Ectodermal cell (in vitro differentiated cells): ENCODE measurements at regions not wholly inside any gene's neighbourhood (a gene's known extent, or its start where the extent isn't known, plus 50 kb on each side); places are given as distances from the start of the nearest gene placed in this dataset.

Source experiments
- H3K27ac ChIP-seq: 2 replicates; pipeline ENCODE4 v1.7.0; 2013; ENCODE audit warnings: mild to moderate bottlenecking, low read depth, low read length; ENCODE audit not compliant: insufficient read depth, poor library complexity, severe bottlenecking
- H3K27me3 ChIP-seq: 2 replicates; pipeline ENCODE4 v1.7.0; 2013; ENCODE audit warnings: mild to moderate bottlenecking, low read length; ENCODE audit not compliant: insufficient read depth, control insufficient read depth, poor library complexity, severe bottlenecking
- H3K36me3 ChIP-seq: one replicate; pipeline ENCODE4 v1.7.0; 2013; ENCODE audit warnings: low read length; ENCODE audit not compliant: control insufficient read depth, insufficient read depth
- H3K4me1 ChIP-seq: one replicate; pipeline ENCODE4 v1.7.0; 2013; ENCODE audit warnings: low read length; ENCODE audit not compliant: control insufficient read depth, insufficient read depth
- H3K4me3 ChIP-seq: 2 replicates; pipeline ENCODE4 v1.7.0; 2013; ENCODE audit warnings: low read depth, low read length, control low read depth; ENCODE audit not compliant: insufficient read depth
- H3K9me3 ChIP-seq: 2 replicates; pipeline ENCODE4 v1.7.0; 2013; ENCODE audit warnings: mild to moderate bottlenecking, low read length, moderate library complexity; ENCODE audit not compliant: control insufficient read depth
- WGBS, 2 experiments: methylation state at CpG; one replicate each; pipeline ENCODE4 v1.1.7; 2013; ENCODE audit warnings: missing lambda C conversion rate in 2 of 2; 5-methylcytosine and 5-hydroxymethylcytosine counted together

DNA sequence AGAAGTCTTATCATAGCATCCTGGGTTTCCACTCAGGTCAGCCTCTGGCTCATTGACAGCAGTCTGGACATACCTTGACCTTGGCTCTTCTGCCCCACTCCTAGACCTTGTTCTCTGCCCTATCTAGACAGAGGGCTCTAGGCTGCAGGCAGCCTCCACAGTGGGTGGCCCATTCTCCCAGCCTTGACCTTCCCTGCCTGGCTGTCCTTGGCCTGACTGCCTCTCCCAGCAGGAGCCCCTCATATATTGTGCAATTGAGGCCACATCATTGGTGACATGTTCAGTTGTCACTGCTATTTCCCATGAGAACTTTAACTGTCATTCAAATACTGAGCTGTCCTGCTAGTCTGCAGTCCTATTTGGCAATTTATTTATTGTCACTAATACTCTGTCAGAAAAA lies 503.4 kb downstream of the PLXNA4 start:
- Histone ChIP-seq H3K27ac (no peak overlapping the region), H3K9me3 (no peaks in the 10 kb centered on the region), H3K27me3 (no peaks in the 10 kb centered on the region), H3K4me1 (peaks cover 6% of the 10 kb centered on the region), H3K36me3 (no peaks in the 10 kb centered on the region), H3K4me3 (no peak overlapping the region)

DNA sequence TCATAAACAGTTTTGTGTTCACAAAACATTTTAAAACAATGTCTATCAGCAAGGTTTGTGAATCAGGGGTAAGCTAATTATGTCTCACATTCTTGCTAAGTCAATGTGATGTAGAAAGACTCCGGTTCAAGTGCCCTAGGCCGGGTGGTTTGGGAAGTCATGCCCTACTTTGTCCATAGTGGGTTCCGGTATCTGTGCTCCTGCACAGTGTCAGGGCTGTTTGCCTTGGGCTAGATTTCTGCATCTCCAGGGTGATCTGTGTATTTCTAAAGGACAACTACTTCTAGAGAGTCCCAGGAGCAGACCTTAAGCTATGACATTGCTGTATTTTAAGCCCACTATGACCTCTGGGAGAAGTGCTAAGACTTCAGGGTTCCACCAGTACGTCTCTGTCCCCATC lies 504.1 kb downstream of the PLXNA4 start:
- H3K4me3 ChIP-seq = no peak overlapping the region
- peaks cover 8% of the 10 kb centered on the region for H3K4me1 ChIP-seq
- H3K27me3 ChIP-seq = no peaks in the 10 kb centered on the region
- WGBS, 2 experiments = 93 to 96% methylated on average over 4 of the region's 4 CpGs
- no peaks in the 10 kb centered on the region for H3K36me3 ChIP-seq
- no peak overlapping the region for H3K27ac ChIP-seq
- no peaks in the 10 kb centered on the region for H3K9me3 ChIP-seq

DNA sequence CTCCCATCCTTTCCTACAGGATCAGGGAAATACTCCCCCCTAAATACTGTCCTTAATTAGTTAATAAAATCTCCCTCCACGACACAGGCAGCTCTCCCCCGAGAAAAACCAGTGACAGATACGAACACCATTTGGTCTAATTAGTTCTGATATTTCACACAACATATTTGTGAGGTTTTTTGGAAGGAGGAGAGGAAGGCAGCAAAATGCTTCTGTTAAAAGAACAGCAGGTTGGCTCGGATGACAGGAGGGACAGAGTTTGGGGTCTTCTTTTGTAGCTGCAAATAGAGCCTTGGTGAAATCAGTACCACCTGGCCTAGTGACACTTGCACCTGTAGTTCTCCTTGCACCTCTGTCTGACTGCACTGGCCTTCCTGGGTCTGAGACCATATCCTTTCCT lies 507.0 kb downstream of the PLXNA4 start:
- Histone ChIP-seq H3K9me3 (no peaks in the 10 kb centered on the region), H3K4me1 (peaks cover 17% of the 10 kb centered on the region), H3K36me3 (no peaks in the 10 kb centered on the region), H3K27ac (no peak overlapping the region), H3K4me3 (no peak overlapping the region), H3K27me3 (no peaks in the 10 kb centered on the region)
- 82 to 84% methylated on average over 4 of the region's 4 CpGs for WGBS, 2 experiments

DNA sequence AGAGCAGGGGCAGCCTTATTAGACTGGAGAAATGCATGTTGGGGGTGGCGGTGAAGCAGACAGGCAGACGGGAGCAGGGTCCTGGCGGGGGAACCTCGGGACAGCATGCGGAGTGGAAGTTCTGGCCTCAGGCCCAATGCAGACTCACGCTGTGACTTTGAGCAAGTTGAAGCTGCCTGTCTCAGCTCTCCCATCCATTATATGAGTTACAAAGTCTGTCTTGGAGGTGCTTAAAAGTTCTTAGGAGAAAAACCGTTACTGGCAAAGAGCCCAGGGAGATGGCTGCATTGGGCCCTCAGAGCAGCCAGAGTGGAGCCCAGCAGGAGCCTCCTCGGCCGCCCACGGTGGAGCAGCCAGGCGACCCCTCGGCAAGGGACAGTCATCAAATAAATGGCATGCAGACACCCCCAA lies 509.5 kb downstream of the PLXNA4 start:
- H3K4me1 ChIP-seq = peaks cover 17% of the 10 kb centered on the region
- no peak overlapping the region for H3K4me3 ChIP-seq
- H3K36me3 ChIP-seq = no peaks in the 10 kb centered on the region
- H3K9me3 ChIP-seq = no peaks in the 10 kb centered on the region
- WGBS, 2 experiments = 62 to 65% methylated on average over 12 of the region's 12 CpGs
- H3K27me3 ChIP-seq = no peaks in the 10 kb centered on the region
- no peak overlapping the region for H3K27ac ChIP-seq

DNA sequence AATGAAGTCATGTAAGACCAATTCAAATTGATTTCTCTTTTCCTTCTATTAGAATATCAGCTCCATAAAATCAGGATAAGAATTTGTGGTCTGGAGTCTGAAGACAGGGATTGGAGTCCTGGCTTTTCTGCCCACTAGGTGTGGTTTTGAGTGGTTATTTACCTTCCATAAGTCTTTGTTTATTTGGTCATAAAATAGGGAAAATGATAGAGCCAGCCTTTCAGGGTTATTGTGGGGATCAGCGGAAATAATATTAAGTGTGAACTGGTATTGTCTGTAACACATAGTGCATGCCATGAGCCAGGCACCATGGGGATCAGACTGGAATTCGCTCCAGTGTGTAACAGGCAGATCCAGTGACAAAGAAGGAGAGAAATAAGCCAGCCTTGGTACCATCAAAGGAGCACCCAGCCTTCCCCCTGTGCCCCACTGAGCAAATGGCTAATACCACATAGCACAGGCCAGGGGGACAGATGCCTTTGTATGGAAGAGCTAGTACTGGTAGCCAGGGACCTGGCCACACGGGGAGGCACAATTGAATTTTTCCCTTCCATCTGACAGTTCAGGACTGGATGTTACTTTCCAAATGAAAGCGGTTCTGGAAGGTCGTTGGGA lies 509.7 kb upstream of the PODXL start:
- WGBS, 2 experiments = 74 to 86% methylated on average over 5 of the region's 5 CpGs
- peaks cover 17% of the 10 kb centered on the region for H3K4me1 ChIP-seq
- no peaks in the 10 kb centered on the region for H3K27me3 ChIP-seq
- H3K4me3 ChIP-seq = no peak overlapping the region
- H3K27ac ChIP-seq = no peak overlapping the region
- no peaks in the 10 kb centered on the region for H3K36me3 ChIP-seq
- H3K9me3 ChIP-seq = no peaks in the 10 kb centered on the region

DNA sequence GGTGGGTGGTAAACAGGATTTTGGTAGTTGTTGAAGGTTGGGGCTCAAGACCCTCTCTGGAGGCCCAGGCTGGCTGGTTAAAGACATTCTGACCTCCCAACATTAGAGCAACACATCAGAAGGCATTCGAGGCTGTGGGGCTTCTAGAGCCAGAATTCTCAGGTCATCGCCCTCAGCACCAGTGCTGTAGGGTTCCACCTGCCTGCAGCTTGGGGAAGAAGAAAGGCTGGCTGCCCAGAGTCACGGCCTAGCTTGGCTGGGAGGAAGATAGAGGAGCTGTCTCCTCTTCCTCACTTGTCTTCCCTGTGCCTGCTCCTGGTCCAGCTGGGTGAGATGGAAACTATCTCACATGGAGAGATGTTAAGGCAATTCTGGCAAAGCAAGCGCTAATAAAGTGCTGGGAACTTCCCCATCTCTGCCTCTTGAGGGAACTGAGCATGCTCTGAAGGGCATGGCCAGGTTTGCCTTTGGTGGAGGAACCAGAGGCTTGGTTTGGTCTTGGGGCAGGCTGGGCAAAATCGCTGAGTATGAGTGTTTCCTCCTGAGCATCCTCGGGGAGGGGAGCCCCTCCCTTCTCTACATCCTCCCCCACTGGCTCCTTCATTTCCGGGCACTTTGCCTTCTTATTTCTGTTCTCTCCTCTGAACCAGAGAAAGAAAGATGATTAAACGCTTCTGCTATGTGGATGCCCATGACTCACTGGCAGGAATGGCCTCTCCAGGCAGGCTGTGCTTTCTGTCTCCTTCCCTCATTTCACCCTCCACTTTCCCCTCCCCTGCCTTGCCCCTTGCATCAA lies 509.0 kb upstream of the PODXL start:
- no peak overlapping the region for H3K27ac ChIP-seq
- H3K4me1 ChIP-seq = peaks cover 17% of the 10 kb centered on the region
- H3K27me3 ChIP-seq = no peaks in the 10 kb centered on the region
- H3K36me3 ChIP-seq = no peaks in the 10 kb centered on the region
- no peak overlapping the region for H3K4me3 ChIP-seq
- 65 to 78% methylated on average over 8 of the region's 8 CpGs for WGBS, 2 experiments
- no peaks in the 10 kb centered on the region for H3K9me3 ChIP-seq

DNA sequence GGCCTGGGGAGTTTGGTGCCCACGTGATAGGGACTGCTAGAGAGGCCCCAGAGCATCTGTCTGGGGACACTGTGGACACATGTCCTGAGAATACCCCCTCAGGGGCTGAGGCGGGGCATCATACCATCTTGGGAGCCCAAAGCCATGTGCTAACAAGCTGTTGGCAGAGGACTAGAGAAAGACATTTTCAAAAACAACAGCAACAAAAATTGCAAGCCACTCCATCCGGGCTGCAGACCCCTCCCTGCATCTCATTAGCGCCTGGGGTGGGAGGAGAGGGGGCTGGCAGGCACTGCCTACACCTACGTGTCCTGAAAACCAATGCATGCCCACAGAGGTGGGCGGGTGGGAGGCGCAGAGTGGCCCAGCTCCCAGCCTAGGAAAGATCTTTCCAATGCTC lies 507.4 kb upstream of the PODXL start:
- WGBS, 2 experiments = 88 to 90% methylated on average over 7 of the region's 7 CpGs
- no peak overlapping the region for H3K4me3 ChIP-seq
- no peak overlapping the region for H3K27ac ChIP-seq
- H3K27me3 ChIP-seq = no peaks in the 10 kb centered on the region
- no peaks in the 10 kb centered on the region for H3K36me3 ChIP-seq
- H3K9me3 ChIP-seq = no peaks in the 10 kb centered on the region
- peaks cover 17% of the 10 kb centered on the region for H3K4me1 ChIP-seq

DNA sequence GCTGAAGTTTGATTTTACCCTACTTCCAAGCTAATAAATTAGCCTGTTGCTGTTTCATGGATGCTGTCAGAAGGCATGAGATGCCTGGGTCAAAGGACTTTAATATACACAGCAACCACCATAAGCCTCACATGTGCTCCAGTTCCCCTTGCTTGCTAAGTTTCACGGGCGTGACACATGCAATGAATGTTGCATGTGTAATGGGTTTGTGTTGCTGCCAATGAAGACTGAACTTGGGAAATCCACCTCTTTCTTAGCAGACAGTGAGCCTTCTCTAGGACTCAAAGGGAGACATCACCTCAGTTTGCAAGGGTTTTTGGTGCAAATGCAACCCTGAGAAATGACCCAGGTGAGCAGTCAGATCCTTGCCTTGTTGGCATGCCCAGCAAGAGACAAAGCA lies 505.5 kb upstream of the PODXL start:
- H3K4me1 ChIP-seq = peaks cover 13% of the 10 kb centered on the region
- H3K27me3 ChIP-seq = no peaks in the 10 kb centered on the region
- H3K27ac ChIP-seq = no peak overlapping the region
- H3K9me3 ChIP-seq = no peaks in the 10 kb centered on the region
- H3K36me3 ChIP-seq = no peaks in the 10 kb centered on the region
- no peak overlapping the region for H3K4me3 ChIP-seq
- 100% methylated on average over 2 of the region's 2 CpGs for WGBS, 2 experiments

DNA sequence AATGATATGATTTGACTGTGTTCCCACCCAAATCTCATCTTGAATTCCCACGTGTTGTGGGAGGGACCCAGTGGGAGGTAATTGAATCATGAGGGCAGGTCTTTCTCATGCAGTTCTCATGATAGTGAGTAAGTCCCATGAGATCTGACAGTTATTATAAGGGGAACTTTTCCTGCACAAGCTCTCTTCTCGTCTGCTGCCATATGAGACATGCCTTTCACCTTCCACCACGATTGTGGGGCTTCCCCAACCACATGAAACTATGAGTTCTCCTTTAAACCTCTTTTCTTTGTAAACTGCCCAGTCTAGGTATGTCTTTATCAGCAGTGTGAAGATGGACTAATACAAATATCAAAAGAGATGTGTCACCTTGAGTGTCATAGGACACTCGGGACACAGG lies 502.7 kb upstream of the PODXL start:
- Histone ChIP-seq H3K27ac (no peak overlapping the region), H3K4me1 (no peaks in the 10 kb centered on the region), H3K27me3 (no peaks in the 10 kb centered on the region), H3K4me3 (no peak overlapping the region), H3K36me3 (no peaks in the 10 kb centered on the region), H3K9me3 (no peaks in the 10 kb centered on the region)
- WGBS, 2 experiments = 85 to 94% methylated on average over 3 to 4 of the region's 4 CpGs

DNA sequence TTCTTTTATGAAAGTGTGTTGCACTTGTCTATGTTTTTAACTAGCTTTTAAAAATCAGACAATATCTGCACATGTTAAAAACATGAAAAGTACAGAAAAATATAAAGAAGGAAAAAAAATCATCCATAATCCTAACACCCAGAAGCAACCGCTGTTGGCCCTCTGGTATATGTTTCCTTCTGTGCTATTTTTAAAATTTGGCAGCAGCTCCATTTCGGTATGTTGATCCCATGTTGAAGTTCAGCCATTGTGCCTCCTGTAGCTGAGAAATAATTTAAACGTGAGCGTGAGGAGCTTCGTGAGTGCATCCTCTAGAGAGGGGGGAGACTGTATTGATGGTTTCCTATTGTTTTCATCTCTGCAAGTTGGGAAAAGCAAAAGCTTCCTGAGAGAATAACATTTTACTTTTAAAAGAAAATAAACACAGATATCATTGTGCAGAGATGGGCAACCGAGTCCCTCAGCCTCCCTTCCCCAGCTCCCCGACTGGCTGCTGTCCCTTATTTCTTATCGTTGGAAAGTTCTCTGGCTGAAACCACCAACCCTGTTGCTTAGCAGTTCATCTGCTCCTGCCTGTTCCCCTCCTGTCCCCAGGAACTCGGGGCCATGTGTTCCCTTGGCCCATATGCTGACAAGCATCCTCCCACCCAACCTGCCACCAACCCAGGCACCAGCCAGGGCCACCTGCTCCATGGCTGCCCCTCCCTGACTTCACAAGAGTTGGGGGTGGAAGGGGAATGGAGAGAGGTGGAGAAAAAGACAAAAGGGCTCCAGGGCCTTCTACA lies 499.1 kb upstream of the PODXL start:
- no peaks in the 10 kb centered on the region for H3K36me3 ChIP-seq
- 91 to 94% methylated on average over 9 of the region's 9 CpGs for WGBS, 2 experiments

More for the DNA sequence above, 499.1 kb upstream of the PODXL start:
- Histone ChIP-seq H3K27ac (no peak overlapping the region), H3K4me1 (no peaks in the 10 kb centered on the region), H3K27me3 (no peaks in the 10 kb centered on the region), H3K4me3 (no peak overlapping the region), H3K9me3 (no peaks in the 10 kb centered on the region)
